BE2C (cell line): ENCODE measurements at regions not wholly inside any gene's neighbourhood (a gene's known extent, or its start where the extent isn't known, plus 50 kb on each side); places are given as distances from the start of the nearest gene placed in this dataset.

Experiments used
- DNase-seq: peaks from one replicate; pipeline ENCODE4 v3.0.0-alpha.2; 2020
- H3K27me3 ChIP-seq: fragments of 250-450 bp; sonication (Bioruptor Pico); 2 replicates; pipeline ENCODE4 v1.5.1; 2020; ENCODE audit warnings: mild to moderate bottlenecking
- H3K36me3 ChIP-seq: fragments of 250-450 bp; sonication (Bioruptor Pico); 2 replicates; pipeline ENCODE4 v1.5.1; 2020; ENCODE audit warnings: mild to moderate bottlenecking
- H3K4me1 ChIP-seq: fragments of 250-450 bp; sonication (Bioruptor Pico); 2 replicates; pipeline ENCODE4 v1.5.1; 2020
- H3K4me3 ChIP-seq: 2 replicates; pipeline ENCODE4 v1.5.1; 2011; ENCODE audit warnings: low read depth, low read length
- H3K9me3 ChIP-seq: fragments of 250-450 bp; sonication (Bioruptor Pico); 2 replicates; pipeline ENCODE4 v1.5.1; 2020
- CTCF ChIP-seq: IDR thresholded peaks from 2 replicates; pipeline ENCODE4 v1.5.1; 2012; ENCODE audit warnings: mild to moderate bottlenecking, low read depth, low read length

DNA sequence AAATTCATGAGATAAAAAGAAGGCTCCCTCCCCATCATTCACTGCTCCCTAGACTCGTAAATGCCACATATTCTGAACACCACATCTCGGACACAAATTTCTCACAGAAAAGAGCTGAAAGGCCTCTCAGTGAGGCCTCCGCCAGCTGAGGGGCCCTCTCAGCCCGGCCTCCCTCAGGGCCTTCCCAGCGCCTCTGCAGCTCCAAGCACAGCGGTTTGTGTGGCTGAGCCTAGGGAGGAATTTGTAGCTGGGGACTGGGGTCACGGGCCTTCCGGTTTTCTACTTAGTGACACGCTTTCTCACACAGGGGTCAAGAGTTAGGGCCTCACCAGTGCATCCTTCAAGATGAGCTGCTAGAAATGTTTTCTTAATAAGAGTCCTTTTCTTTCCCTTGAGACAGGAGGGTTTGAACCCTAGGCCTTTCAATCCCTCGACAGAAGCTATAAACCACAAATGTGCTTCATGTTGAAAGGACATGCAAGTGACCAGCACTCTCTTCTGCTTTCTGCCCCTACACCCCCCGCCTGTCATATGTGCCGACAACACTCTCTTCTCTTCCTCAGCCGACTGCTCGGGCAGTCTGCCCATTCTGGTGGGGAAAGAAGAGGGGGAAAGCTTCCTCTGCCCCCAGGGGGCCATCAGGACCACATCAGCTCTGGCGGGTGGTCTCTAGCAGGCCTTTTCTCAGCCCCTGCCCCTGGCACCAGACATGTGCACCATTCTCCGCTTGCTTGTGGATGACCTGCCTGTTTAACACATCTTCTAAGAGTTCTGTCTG lies 104.9 kb downstream of the CHIC2 start:
- no peak for TF ChIP-seq CTCF
- DNase-seq, result peak; percentile 11
- Histone ChIP-seq H3K4me1 (peaks cover 19% of the 10 kb centered on the region), H3K9me3 (no peaks in the 10 kb centered on the region), H3K27me3 (no peaks in the 10 kb centered on the region), H3K4me3 (no peak overlapping the region), H3K36me3 (no peaks in the 10 kb centered on the region)

- peaks cover 5% of the 10 kb centered on the region for H3K4me1 ChIP-seq
- H3K4me3 ChIP-seq, result no peak overlapping the region
- H3K9me3 ChIP-seq, result no peaks in the 10 kb centered on the region
- H3K27me3 ChIP-seq, result no peaks in the 10 kb centered on the region
- TF ChIP-seq CTCF, result no peak
- H3K36me3 ChIP-seq, result no peaks in the 10 kb centered on the region
- peak; percentile 23 for DNase-seq
Observed at GRCh38 chr4:53956454-53956853, 108.0 kb downstream of the CHIC2 start.

DNA sequence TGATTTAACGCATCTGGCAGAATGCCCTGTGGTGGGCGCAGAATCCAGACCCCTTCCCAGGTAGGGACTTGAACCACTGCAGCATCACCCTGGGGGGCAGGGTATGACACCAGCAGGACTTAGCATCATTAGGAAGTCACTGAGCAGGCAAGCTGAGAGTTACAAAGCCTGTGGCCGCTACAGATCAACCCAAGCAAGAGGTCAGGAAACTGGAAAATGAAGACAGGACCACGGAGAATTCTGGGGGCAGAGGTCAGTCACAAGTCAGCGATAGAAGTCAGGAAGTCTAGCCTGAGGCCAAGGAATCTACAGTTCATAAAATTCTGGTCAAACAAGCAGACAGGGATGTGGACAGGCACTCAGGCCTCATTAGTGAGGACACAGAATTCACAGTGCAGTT lies 108.4 kb downstream of the CHIC2 start:
- no peaks in the 10 kb centered on the region for H3K27me3 ChIP-seq
- no peak for DNase-seq
- no peak for TF ChIP-seq CTCF
- no peak overlapping the region for H3K4me3 ChIP-seq
- peaks cover 5% of the 10 kb centered on the region for H3K4me1 ChIP-seq
- no peaks in the 10 kb centered on the region for H3K36me3 ChIP-seq
- no peaks in the 10 kb centered on the region for H3K9me3 ChIP-seq

GRCh38 chr4:53951414-53951813 lies 113.0 kb downstream of the CHIC2 start:
- H3K9me3 ChIP-seq, result no peaks in the 10 kb centered on the region
- no peak for TF ChIP-seq CTCF
- no peak overlapping the region for H3K4me3 ChIP-seq
- H3K4me1 ChIP-seq, result peaks cover 5% of the 10 kb centered on the region
- no peaks in the 10 kb centered on the region for H3K36me3 ChIP-seq
- H3K27me3 ChIP-seq, result no peaks in the 10 kb centered on the region
- no peak for DNase-seq

GRCh38 chr4:53943345-53944085 lies 120.9 kb downstream of the CHIC2 start:
- no peak for TF ChIP-seq CTCF
- no peaks in the 10 kb centered on the region for H3K27me3 ChIP-seq
- DNase-seq, result no peak
- no peaks in the 10 kb centered on the region; the same call in 1 of the 2 replicates for H3K9me3 ChIP-seq
- H3K36me3 ChIP-seq, result no peaks in the 10 kb centered on the region
- H3K4me1 ChIP-seq, result no peaks in the 10 kb centered on the region
- H3K4me3 ChIP-seq, result no peak overlapping the region

DNA sequence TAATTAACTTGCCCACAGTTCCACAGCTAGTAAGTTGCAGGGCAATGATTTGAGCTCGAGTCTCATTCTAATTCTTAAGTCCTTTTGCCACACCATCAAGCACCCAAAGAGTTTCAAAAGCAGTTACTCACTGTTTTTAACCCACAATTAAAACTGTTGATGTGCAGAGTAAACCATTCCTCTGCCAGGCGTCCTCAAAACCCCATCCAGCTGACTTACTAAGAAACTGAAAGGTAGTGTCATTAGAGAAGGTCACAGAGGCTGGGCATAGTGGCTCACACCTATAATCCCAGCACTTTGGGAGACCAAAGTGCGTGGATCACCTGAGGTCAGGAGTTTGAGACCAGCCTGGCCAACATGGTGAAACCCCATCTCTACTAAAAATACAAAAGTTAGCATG lies 121.7 kb downstream of the CHIC2 start:
- Histone ChIP-seq H3K9me3 (no peaks in the 10 kb centered on the region; the same call in 1 of the 2 replicates), H3K4me3 (no peak overlapping the region), H3K27me3 (no peaks in the 10 kb centered on the region), H3K36me3 (no peaks in the 10 kb centered on the region), H3K4me1 (no peaks in the 10 kb centered on the region)
- TF ChIP-seq CTCF, result no peak
- no peak for DNase-seq
